Uterus (tissue), 2 donors: ENCODE measurements at regions not wholly inside any gene's neighbourhood (a gene's known extent, or its start where the extent isn't known, plus 50 kb on each side); places are given as distances from the start of the nearest gene placed in this dataset.

ENCODE experiments used
- CTCF ChIP-seq, 4 experiments: fragments of 200-600 bp in 2 of 4; fragments of 450-650 bp in 2 of 4; sonication (generic) in 2 of 4; IDR thresholded peaks; one replicate each; pipeline ENCODE4 v1.5.1; 2016 to 2019; ENCODE audit warnings: antibody characterized with exemption in 4 of 4, mild to moderate bottlenecking in 2 of 4, moderate library complexity in 1 of 4
- POLR2A ChIP-seq, 2 donors: fragments of 450-650 bp; IDR thresholded peaks; one replicate each; pipeline ENCODE4 v1.6.1; 2016; ENCODE audit warnings: antibody characterized with exemption in 2 of 2, mild to moderate bottlenecking in 1 of 2, moderate library complexity in 1 of 2

- TF ChIP-seq POLR2A (IDR thresholded peaks at IDR 0.05) (no peak), CTCF (IDR thresholded peaks at IDR 0.05) (no peak)
Observed at GRCh38 chr10:44196336-44196735, 188.6 kb downstream of the CXCL12 start.
